Endothelial cell of umbilical vein (primary cell): ENCODE measurements at regions not wholly inside any gene's neighbourhood (a gene's known extent, or its start where the extent isn't known, plus 50 kb on each side); places are given as distances from the start of the nearest gene placed in this dataset.

ENCODE experiments used
- BruUV-seq: library from RNA; stranded (reverse); fragments of 400-500 nt; replicated peaks from 2 replicates; lab custom pipeline; 2021; lab: Mats Ljungman, UMichigan
- CTCF ChIA-PET: fragments of 300-600, 350-600 bp; sonication (Branson Sonifier 250); formaldehyde crosslinking; loops from one replicate; lab custom pipeline; 2021; ENCODE audit warnings: antibody characterized with exemption, inconsistent platforms; lab: Charles Lee
- POLR2A ChIA-PET: fragments of 300-600, 350-600 bp; sonication (Branson Sonifier 250); formaldehyde crosslinking; loops from one replicate; lab custom pipeline; 2021; ENCODE audit warnings: antibody characterized with exemption, inconsistent platforms; lab: Charles Lee
- DNase-seq: peaks from one replicate; pipeline ENCODE4 v3.0.0-alpha.2; 2011; ENCODE audit warnings: low read depth, low spot score
- FAIRE-seq: peaks from 2 replicates; lab custom pipeline; 2011; peaks lifted over from hg19 to GRCh38; lab: Jason Lieb, UNC
- H2AFZ ChIP-seq: 2 replicates; pipeline ENCODE4 v1.6.0; 2012; ENCODE audit warnings: low read depth, low read length, control low read depth, inconsistent platforms
- H3K27ac ChIP-seq: 2 replicates; pipeline ENCODE4 v1.5.1; 2011; ENCODE audit warnings: low read depth, mild to moderate bottlenecking, control low read depth, low read length, moderate library complexity; ENCODE audit not compliant: insufficient read depth
- H3K27me3 ChIP-seq, 2 experiments: 2 replicates each; pipeline versions ENCODE4 v1.6.0 to v1.6.1; 2011; ENCODE audit warnings: low read length in 2 of 2, mixed read lengths in 1 of 2; ENCODE audit not compliant: control insufficient read depth in 2 of 2, insufficient read depth in 2 of 2
- H3K36me3 ChIP-seq, 2 experiments: 2 replicates in 1 of 2; 3 replicates in 1 of 2; pipeline ENCODE4 v1.5.1; 2011; ENCODE audit warnings: low read length in 2 of 2, mild to moderate bottlenecking in 1 of 2, moderate library complexity in 1 of 2; ENCODE audit not compliant: control insufficient read depth in 2 of 2, insufficient read depth in 2 of 2; ENCODE audit errors: extremely low read depth in 1 of 2
- H3K4me1 ChIP-seq: 3 replicates; pipeline ENCODE4 v1.5.1; 2011; ENCODE audit warnings: mild to moderate bottlenecking, low read length; ENCODE audit not compliant: control insufficient read depth, insufficient read depth; ENCODE audit errors: extremely low read depth
- H3K4me2 ChIP-seq: 2 replicates; pipeline ENCODE4 v1.6.1; 2011; ENCODE audit warnings: low read length, control low read depth, mixed read lengths; ENCODE audit not compliant: insufficient read depth
- H3K4me3 ChIP-seq, 3 experiments: fragments of 200-600 bp in 1 of 3; sonication (generic), shearing (Covaris generic) in 1 of 3; replicated peaks in 1 of 3; 2 replicates each; pipeline ENCODE4 v1.5.1; 2011 to 2016; ENCODE audit warnings: control low read depth in 3 of 3, low read length in 3 of 3, mild to moderate bottlenecking in 2 of 3, inconsistent platforms in 1 of 3, low read depth in 1 of 3, moderate library complexity in 1 of 3; ENCODE audit not compliant: insufficient read depth in 1 of 3
- H3K79me2 ChIP-seq: 2 replicates; pipeline ENCODE4 v1.6.0; 2012; ENCODE audit warnings: low read length, inconsistent platforms; ENCODE audit not compliant: control insufficient read depth, insufficient read depth
- H3K9ac ChIP-seq: replicated peaks from 2 replicates; pipeline ENCODE3; 2011; ENCODE audit warnings: low read length, control low read depth; ENCODE audit not compliant: insufficient read depth; ENCODE audit errors: extremely low read depth
- H3K9me1 ChIP-seq: replicated peaks from 3 replicates; pipeline ENCODE4 v1.6.0; 2011; ENCODE audit warnings: mild to moderate bottlenecking, low read length; ENCODE audit not compliant: control insufficient read depth, insufficient read depth; ENCODE audit errors: extremely low read depth
- H3K9me3 ChIP-seq: replicated peaks from 2 replicates; pipeline ENCODE4 v1.5.1; 2012; ENCODE audit warnings: low read length, inconsistent platforms; ENCODE audit not compliant: control insufficient read depth, insufficient read depth
- H4K20me1 ChIP-seq: replicated peaks from 2 replicates; pipeline ENCODE3; 2011; ENCODE audit warnings: mild to moderate bottlenecking, low read length; ENCODE audit not compliant: control insufficient read depth, insufficient read depth; ENCODE audit errors: extremely low read depth
- GATA2 ChIP-seq: IDR thresholded peaks from 2 replicates; pipeline ENCODE4 v1.7.0; 2011; ENCODE audit warnings: low read depth, mild to moderate bottlenecking, moderate library complexity, mixed read lengths, low read length; ENCODE audit not compliant: insufficient read length, insufficient read depth
- JUN ChIP-seq: IDR thresholded peaks from 2 replicates; pipeline ENCODE4 v1.6.1; 2011; ENCODE audit warnings: borderline replicate concordance, low read depth; ENCODE audit not compliant: insufficient read length, insufficient read depth
- MAX ChIP-seq: IDR thresholded peaks from 2 replicates; pipeline ENCODE4 v1.6.1; 2011; ENCODE audit not compliant: insufficient read depth, insufficient read length
- dilution Hi-C: fragments of 300-500 bp; cut with MboI; formaldehyde crosslinking; loops from one replicate; pipeline ENCODE4 v1.15.0; 2019; ENCODE audit warnings: low sequenced_read_pairs; ENCODE audit not compliant: extremely low pct_ligation_motif_present
- intact Hi-C: fragments of 100-400 bp; cut with micrococcal nuclease; formaldehyde crosslinking; loops from one replicate; pipeline ENCODE4 v1.10.0; 2022

- H3K4me1 ChIP-seq = no peaks in the 10 kb centered on the region
- H3K9me1 ChIP-seq = no peaks in the 10 kb centered on the region
- no peak overlapping the region for H2AFZ ChIP-seq
- FAIRE-seq (no peak), DNase-seq (no peak)
- no peaks in the 10 kb centered on the region for H4K20me1 ChIP-seq
- TF ChIP-seq JUN (no peak), MAX (no peak), GATA2 (no peak)
- H3K4me2 ChIP-seq = no peak overlapping the region
- no peak overlapping the region for H3K4me3 ChIP-seq
- no peaks in the 10 kb centered on the region for H3K9me3 ChIP-seq
- dilution Hi-C loops (no loop called here), intact Hi-C loops (no loop called here)
- H3K27ac ChIP-seq = no peak overlapping the region
- POLR2A ChIA-PET = no interaction called here
- no peaks in the 10 kb centered on the region for H3K36me3 ChIP-seq
- H3K9ac ChIP-seq = no peak overlapping the region
- no peaks in the 10 kb centered on the region for H3K27me3 ChIP-seq
- CTCF ChIA-PET = no interaction called here
- BruUV-seq = no TSS peak
- H3K79me2 ChIP-seq = no peaks in the 10 kb centered on the region
Measured at GRCh38 chrX:93319609-93320008, 353.8 kb downstream of the NAP1L3 start.
